ENCODE measurements at regions not wholly inside any gene's neighbourhood (a gene's known extent, or its start where the extent isn't known, plus 50 kb on each side); places are given as distances from the start of the nearest gene placed in this dataset.
A peak's percentile ranks its signal among the peaks of the same experiment; 100 is the strongest.

DNA sequence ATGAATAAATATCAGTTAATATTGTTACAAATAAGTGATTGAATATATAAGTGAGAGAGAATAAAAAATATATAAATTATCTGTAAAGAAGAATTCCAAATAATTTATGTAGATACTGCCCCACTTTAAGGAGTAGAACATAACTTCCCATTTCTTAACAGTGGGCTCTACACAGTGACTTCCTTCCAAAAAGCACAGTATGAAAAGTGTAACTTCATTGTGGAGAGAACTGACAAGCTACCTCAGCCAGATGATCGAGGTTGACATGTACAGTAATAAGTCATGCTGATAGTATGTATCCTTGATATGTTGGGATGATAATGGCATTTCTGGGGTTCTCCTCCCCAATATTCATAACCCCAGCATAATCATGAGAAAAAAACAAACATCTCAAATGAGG lies 191.9 kb upstream of the FN1 start:
- TF ChIP-seq, protein P1, sequence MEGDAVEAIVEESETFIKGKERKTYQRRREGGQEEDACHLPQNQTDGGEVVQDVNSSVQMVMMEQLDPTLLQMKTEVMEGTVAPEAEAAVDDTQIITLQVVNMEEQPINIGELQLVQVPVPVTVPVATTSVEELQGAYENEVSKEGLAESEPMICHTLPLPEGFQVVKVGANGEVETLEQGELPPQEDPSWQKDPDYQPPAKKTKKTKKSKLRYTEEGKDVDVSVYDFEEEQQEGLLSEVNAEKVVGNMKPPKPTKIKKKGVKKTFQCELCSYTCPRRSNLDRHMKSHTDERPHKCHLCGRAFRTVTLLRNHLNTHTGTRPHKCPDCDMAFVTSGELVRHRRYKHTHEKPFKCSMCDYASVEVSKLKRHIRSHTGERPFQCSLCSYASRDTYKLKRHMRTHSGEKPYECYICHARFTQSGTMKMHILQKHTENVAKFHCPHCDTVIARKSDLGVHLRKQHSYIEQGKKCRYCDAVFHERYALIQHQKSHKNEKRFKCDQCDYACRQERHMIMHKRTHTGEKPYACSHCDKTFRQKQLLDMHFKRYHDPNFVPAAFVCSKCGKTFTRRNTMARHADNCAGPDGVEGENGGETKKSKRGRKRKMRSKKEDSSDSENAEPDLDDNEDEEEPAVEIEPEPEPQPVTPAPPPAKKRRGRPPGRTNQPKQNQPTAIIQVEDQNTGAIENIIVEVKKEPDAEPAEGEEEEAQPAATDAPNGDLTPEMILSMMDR (IDR thresholded peaks at IDR 0.05; ENCODE audit: low read depth, low read length, missing control alignments) = no peak
- no peak for DNase-seq (ENCODE audit: extremely low read depth, low read depth)
- no peak overlapping the region for H3K4me3 ChIP-seq (replicated peaks; ENCODE audit: low read depth, low read length)

DNA sequence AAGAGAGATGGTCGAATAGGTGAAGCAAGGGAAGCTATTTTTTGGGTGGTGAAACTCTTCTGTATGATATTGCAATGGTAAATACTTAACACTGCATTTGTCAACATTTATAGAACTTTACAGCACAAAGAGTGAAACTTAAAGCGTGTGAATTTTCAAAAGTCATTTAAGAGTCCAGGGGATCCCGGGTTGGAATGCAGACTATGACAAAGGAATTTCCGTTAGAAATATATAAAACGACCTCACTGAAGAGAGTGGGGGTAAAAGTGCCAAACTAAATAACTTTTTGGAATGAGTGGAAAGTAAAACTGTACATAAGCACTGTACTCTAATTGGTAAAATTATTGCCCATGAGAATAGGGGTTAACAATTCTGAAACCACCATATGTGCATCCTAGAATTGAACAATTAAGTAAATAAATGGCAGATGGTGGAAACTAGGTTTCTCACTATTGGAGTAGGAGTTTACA lies 191.0 kb upstream of the FN1 start:
- H3K4me3 ChIP-seq (replicated peaks; ENCODE audit: low read depth, low read length) = no peak overlapping the region
- no peak for DNase-seq (ENCODE audit: extremely low read depth, low read depth)
- TF ChIP-seq, protein P1 (IDR thresholded peaks at IDR 0.05; ENCODE audit: low read depth, low read length, missing control alignments) = no peak

DNA sequence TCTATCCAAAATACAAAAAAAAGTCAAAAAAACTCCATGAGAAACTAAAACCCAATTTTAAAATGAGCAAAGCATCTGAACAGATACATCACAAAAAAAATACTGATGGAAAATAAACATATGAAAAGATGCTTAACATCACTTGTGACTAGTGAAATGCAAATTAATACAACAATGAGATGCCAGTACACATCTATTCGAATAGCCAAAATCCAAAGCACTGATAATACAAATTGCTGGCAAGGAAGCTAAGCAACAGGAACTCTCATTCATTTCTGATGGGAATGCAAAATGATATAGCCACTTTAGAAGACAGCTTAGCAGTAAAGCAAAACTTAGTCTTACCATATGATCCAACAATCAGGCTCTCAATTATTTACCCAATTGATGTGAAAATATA lies 190.2 kb upstream of the FN1 start:
- TF ChIP-seq, protein P1 (IDR thresholded peaks at IDR 0.05; ENCODE audit: low read depth, low read length, missing control alignments) = no peak
- no peak for DNase-seq (ENCODE audit: extremely low read depth, low read depth)

DNA sequence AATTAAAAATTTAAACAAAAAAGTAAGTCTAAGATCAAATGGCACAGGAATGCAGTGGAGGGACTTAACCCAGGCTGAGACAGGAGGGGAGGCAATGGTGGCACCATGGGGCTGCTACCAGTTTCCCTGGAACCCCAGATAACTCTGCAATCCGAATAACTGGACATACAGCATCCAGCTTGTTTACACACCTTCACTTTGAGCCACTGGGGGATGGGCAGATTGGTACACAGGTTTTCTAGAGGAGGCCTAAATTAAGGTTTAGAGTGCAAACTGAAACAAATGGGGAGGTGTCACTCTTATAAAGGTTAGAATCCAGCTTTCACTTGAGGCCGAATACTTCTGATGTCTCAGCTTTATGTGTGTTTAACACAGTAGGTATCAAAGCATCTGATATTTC lies 189.3 kb upstream of the FN1 start:
- DNase-seq (ENCODE audit: extremely low read depth, low read depth) = no peak
- no peak overlapping the region for H3K4me3 ChIP-seq (replicated peaks; ENCODE audit: low read depth, low read length)
- TF ChIP-seq, protein P1 (IDR thresholded peaks at IDR 0.05; ENCODE audit: low read depth, low read length, missing control alignments) = no peak

More for the DNA sequence above, 190.2 kb upstream of the FN1 start:
- no peak overlapping the region for H3K4me3 ChIP-seq (replicated peaks; ENCODE audit: low read depth, low read length)

DNA sequence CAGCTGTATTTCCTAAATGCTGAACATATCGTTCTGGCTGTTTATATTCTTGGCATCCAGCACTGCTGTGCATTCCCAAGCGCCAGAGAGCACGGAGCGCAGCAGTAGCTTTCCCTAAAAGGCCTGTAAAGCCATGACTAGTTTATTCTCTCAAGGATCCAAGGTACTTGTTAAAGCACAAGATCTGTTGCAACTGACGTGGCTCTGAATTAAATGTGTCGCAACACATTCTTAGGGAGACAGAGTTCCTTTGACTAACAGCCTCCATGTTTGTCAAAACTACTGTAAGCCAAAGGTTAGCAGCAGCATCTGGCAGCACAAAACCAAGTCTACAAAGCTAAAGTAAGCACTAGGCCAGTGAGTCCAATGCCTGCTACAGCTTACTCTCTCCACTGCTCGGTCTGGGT lies 188.6 kb upstream of the FN1 start:
- DNase-seq (ENCODE audit: extremely low read depth, low read depth) = peak; percentile 47
- TF ChIP-seq, protein P1 (IDR thresholded peaks at IDR 0.05; ENCODE audit: low read depth, low read length, missing control alignments) = no peak
- H3K4me3 ChIP-seq (replicated peaks; ENCODE audit: low read depth, low read length) = no peak overlapping the region

DNA sequence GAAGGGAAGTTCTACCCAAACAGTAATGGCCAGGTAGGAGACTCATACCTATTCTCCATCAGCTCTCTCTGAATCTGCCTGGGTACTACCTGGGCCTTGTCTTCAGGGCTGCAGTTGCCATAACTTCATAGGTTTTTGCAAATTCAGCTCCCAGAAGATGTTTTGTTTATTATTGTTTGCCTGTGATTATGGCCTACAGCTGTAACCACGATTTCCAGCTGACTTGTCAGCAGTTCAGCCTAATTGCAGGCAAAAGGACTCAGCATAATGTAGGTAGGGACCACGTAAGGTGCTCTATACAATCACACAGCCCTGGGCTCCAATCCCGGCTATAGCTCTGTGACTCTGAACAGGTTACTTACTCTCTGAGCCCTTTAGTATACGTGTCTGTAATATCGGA lies 187.0 kb upstream of the FN1 start:
- no peak overlapping the region for H3K4me3 ChIP-seq (replicated peaks; ENCODE audit: low read depth, low read length)
- TF ChIP-seq, protein P1 (IDR thresholded peaks at IDR 0.05; ENCODE audit: low read depth, low read length, missing control alignments) = no peak
- DNase-seq (ENCODE audit: extremely low read depth, low read depth) = no peak

DNA sequence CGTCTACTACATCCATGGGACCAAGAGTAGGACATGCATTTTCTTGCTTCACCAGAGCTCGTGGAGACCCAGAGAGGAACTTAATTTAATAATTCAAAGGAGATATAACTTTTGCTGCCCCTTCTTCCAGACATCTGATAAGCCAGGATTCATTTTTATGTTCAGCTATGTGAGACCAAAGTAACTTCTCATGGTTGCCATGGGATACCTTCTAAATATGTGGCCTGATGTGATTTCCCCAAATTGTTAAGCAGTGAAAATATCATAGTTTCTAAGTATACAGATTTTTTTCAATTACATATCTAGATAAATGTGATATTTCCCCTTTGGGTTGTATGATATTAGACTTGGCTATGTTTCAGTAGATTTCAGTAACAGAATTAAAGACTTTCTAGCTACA lies 185.5 kb upstream of the FN1 start:
- H3K4me3 ChIP-seq (replicated peaks; ENCODE audit: low read depth, low read length) = no peak overlapping the region
- no peak for DNase-seq (ENCODE audit: extremely low read depth, low read depth)
- TF ChIP-seq, protein P1 (IDR thresholded peaks at IDR 0.05; ENCODE audit: low read depth, low read length, missing control alignments) = no peak
